OCI-LY1 (cell line): ENCODE measurements at regions not wholly inside any gene's neighbourhood (a gene's known extent, or its start where the extent isn't known, plus 50 kb on each side); places are given as distances from the start of the nearest gene placed in this dataset.

Experiments
- H2AFZ ChIP-seq: fragments of 200-600 bp; sonication (generic), shearing (Covaris generic); 2 replicates; pipeline ENCODE4 v1.6.0; 2014; ENCODE audit warnings: antibody characterized with exemption, mild to moderate bottlenecking, low read length
- H3F3A ChIP-seq: fragments of 200-600 bp; sonication (generic), shearing (Covaris generic); 2 replicates; pipeline ENCODE4 v1.6.0; 2014; ENCODE audit warnings: mild to moderate bottlenecking, antibody characterized with exemption, low read length, moderate library complexity; ENCODE audit not compliant: insufficient read depth
- H3K27ac ChIP-seq: fragments of 200-600 bp; sonication (generic); 2 replicates; pipeline ENCODE4 v1.5.1; 2014; ENCODE audit warnings: low read length, mixed run types, mild to moderate bottlenecking, low read depth; ENCODE audit not compliant: poor library complexity, severe bottlenecking
- H3K27me3 ChIP-seq: fragments of 200-600 bp; sonication (generic); 2 replicates; pipeline ENCODE4 v1.6.0; 2014; ENCODE audit warnings: antibody characterized with exemption, mild to moderate bottlenecking, low read length, moderate library complexity; ENCODE audit not compliant: insufficient read depth
- H3K36me3 ChIP-seq: fragments of 200-600 bp; sonication (generic); 2 replicates; pipeline ENCODE4 v1.6.1; 2014; ENCODE audit warnings: mild to moderate bottlenecking, antibody characterized with exemption, low read length, moderate library complexity, mixed read lengths; ENCODE audit not compliant: insufficient read depth
- H3K4me1 ChIP-seq: fragments of 200-600 bp; sonication (generic); 2 replicates; pipeline ENCODE4 v1.5.1; 2014; ENCODE audit warnings: mild to moderate bottlenecking, low read length, moderate library complexity; ENCODE audit not compliant: insufficient read depth, severe bottlenecking
- H3K4me2 ChIP-seq: fragments of 200-600 bp; sonication (generic), shearing (Covaris generic); 2 replicates; pipeline ENCODE4 v1.6.1; 2014; ENCODE audit warnings: low read length
- H3K4me3 ChIP-seq: fragments of 200-600 bp; sonication (generic); 2 replicates; pipeline ENCODE4 v1.5.1; 2014; ENCODE audit warnings: low read length, low read depth, mild to moderate bottlenecking, mixed read lengths; ENCODE audit not compliant: poor library complexity, severe bottlenecking
- H3K79me2 ChIP-seq: fragments of 200-600 bp; shearing (Covaris generic); 2 replicates; pipeline ENCODE4 v1.6.1; 2016; ENCODE audit warnings: mixed run types, low read length, mixed read lengths; ENCODE audit not compliant: insufficient read depth
- H3K9ac ChIP-seq: fragments of 200-600 bp; sonication (generic), shearing (Covaris generic); 2 replicates; pipeline ENCODE4 v1.6.1; 2014; ENCODE audit warnings: mild to moderate bottlenecking, low read length, mixed read lengths
- H3K9me2 ChIP-seq: fragments of 200-600 bp; sonication (generic), shearing (Covaris generic); 2 replicates; pipeline ENCODE4 v1.6.1; 2014; ENCODE audit warnings: low read depth, mild to moderate bottlenecking, low read length, mixed read lengths
- H3K9me3 ChIP-seq: fragments of 200-600 bp; shearing (Covaris generic); 2 replicates; pipeline ENCODE4 v1.6.1; 2014; ENCODE audit warnings: low read length, mixed read lengths
- H4K20me1 ChIP-seq: fragments of 200-600 bp; sonication (generic), shearing (Covaris generic); 2 replicates; pipeline ENCODE4 v1.6.0; 2016; ENCODE audit warnings: mild to moderate bottlenecking, low read length; ENCODE audit not compliant: insufficient read depth
- CTCF ChIP-seq: fragments of 200-600 bp; sonication (generic), shearing (Covaris generic); IDR thresholded peaks from 2 replicates; pipeline ENCODE4 v1.5.1; 2017; ENCODE audit warnings: mild to moderate bottlenecking, antibody characterized with exemption, low read length, moderate library complexity, mixed read lengths
- EZH2 ChIP-seq: fragments of 200-600 bp; sonication (generic), shearing (Covaris generic); IDR thresholded peaks from 2 replicates; pipeline ENCODE4 v1.8.0; 2017; ENCODE audit warnings: borderline replicate concordance, mixed run types, mild to moderate bottlenecking, antibody characterized with exemption, low read length, moderate library complexity, mixed read lengths

GRCh38 chr6:1104988-1105670, 206.8 kb upstream of the FOXQ1 start:
- no peak overlapping the region for H3K9ac ChIP-seq
- no peaks in the 10 kb centered on the region for H4K20me1 ChIP-seq
- no peaks in the 10 kb centered on the region for H3K9me3 ChIP-seq
- 0 out of 2 replicates have a peak, but pooled peaks cover 2% of the 10 kb centered on the region for H3K27me3 ChIP-seq
- no peaks in the 10 kb centered on the region for H3F3A ChIP-seq
- no peak overlapping the region for H3K27ac ChIP-seq
- no peak overlapping the region for H2AFZ ChIP-seq
- H3K4me1 ChIP-seq: no peaks in the 10 kb centered on the region
- H3K36me3 ChIP-seq: no peaks in the 10 kb centered on the region
- no peak overlapping the region for H3K4me2 ChIP-seq
- H3K4me3 ChIP-seq: no peak overlapping the region
- H3K79me2 ChIP-seq: no peaks in the 10 kb centered on the region
- no peaks in the 10 kb centered on the region for H3K9me2 ChIP-seq
- TF ChIP-seq EZH2 (no peak), CTCF (no peak)

GRCh38 chr6:1103945-1104623, 207.8 kb upstream of the FOXQ1 start:
- Histone ChIP-seq H3K4me2 (no peak overlapping the region), H3K9me2 (no peaks in the 10 kb centered on the region), H3F3A (no peaks in the 10 kb centered on the region), H3K9ac (no peak overlapping the region), H3K36me3 (no peaks in the 10 kb centered on the region), H3K27me3 (0 out of 2 replicates have a peak, but pooled peaks cover 3% of the 10 kb centered on the region), H3K79me2 (no peaks in the 10 kb centered on the region), H2AFZ (no peak overlapping the region), H3K4me3 (no peak overlapping the region), H3K9me3 (no peaks in the 10 kb centered on the region), H3K4me1 (no peaks in the 10 kb centered on the region), H3K27ac (no peak overlapping the region), H4K20me1 (no peaks in the 10 kb centered on the region)
- TF ChIP-seq CTCF: no peak

- H3K4me3 ChIP-seq: no peak overlapping the region
- 0 out of 2 replicates have a peak, but pooled peaks cover 3% of the 10 kb centered on the region for H3K27me3 ChIP-seq
- H3K9ac ChIP-seq: no peak overlapping the region
- no peaks in the 10 kb centered on the region for H3K9me2 ChIP-seq
- no peaks in the 10 kb centered on the region for H3K4me1 ChIP-seq
- no peaks in the 10 kb centered on the region for H3F3A ChIP-seq
- H3K27ac ChIP-seq: no peak overlapping the region
- no peak for TF ChIP-seq CTCF
- TF ChIP-seq EZH2: no peak
- H3K36me3 ChIP-seq: no peaks in the 10 kb centered on the region
- no peaks in the 10 kb centered on the region for H3K79me2 ChIP-seq
- H3K4me2 ChIP-seq: no peak overlapping the region
- H2AFZ ChIP-seq: no peak overlapping the region
- no peaks in the 10 kb centered on the region for H3K9me3 ChIP-seq
- no peaks in the 10 kb centered on the region for H4K20me1 ChIP-seq
Observed at GRCh38 chr6:1103021-1103420, 208.9 kb upstream of the FOXQ1 start.
